Naive thymus-derived CD4-positive, alpha-beta T cell (primary cell): ENCODE measurements at regions not wholly inside any gene's neighbourhood (a gene's known extent, or its start where the extent isn't known, plus 50 kb on each side); places are given as distances from the start of the nearest gene placed in this dataset.

Experiments used
- ATAC-seq: fragments of 150-1000 bp; cut with Tn5 transposase; 2 replicates; pipeline ENCODE4 v1.10.0; 2021; ENCODE audit warnings: mild to moderate bottlenecking, moderate library complexity
- CTCF ChIA-PET: fragments of 350-600 bp; sonication (Branson Sonifier 250); formaldehyde crosslinking; loops from one replicate; lab custom pipeline; 2021; ENCODE audit warnings: antibody characterized with exemption; lab: Charles Lee
- POLR2A ChIA-PET: fragments of 350-600 bp; sonication (Branson Sonifier 250); formaldehyde crosslinking; loops from one replicate; lab custom pipeline; 2021; ENCODE audit warnings: antibody characterized with exemption, inconsistent platforms; lab: Charles Lee
- DNase-seq, 9 donors: peaks; one replicate each; pipeline versions ENCODE4 v3.0.0 to v3.0.0-alpha.2; 2020 to 2022; ENCODE audit warnings: mixed read lengths in 1 of 9
- H3K27ac ChIP-seq: one replicate; pipeline ENCODE4 v1.7.0; 2013; ENCODE audit warnings: mild to moderate bottlenecking, low read depth, low read length, moderate library complexity
- H3K27me3 ChIP-seq, 2 donors: one replicate each; pipeline ENCODE4 v1.7.0; 2013; ENCODE audit warnings: low read length in 2 of 2, mild to moderate bottlenecking in 2 of 2, moderate library complexity in 2 of 2; ENCODE audit not compliant: control insufficient read depth in 2 of 2, insufficient read depth in 2 of 2
- H3K36me3 ChIP-seq, 3 experiments: 1 replicate in 2 of 3; 2 replicates in 1 of 3; pipeline ENCODE4 v1.7.0; 2013; ENCODE audit warnings: low read length in 3 of 3, mild to moderate bottlenecking in 3 of 3, moderate library complexity in 1 of 3; ENCODE audit not compliant: insufficient read depth in 3 of 3, control insufficient read depth in 2 of 3
- H3K4me1 ChIP-seq, 2 donors: one replicate each; pipeline ENCODE4 v1.7.0; 2013; ENCODE audit warnings: low read length in 2 of 2, mild to moderate bottlenecking in 2 of 2, moderate library complexity in 1 of 2; ENCODE audit not compliant: control insufficient read depth in 2 of 2, insufficient read depth in 2 of 2
- H3K4me3 ChIP-seq: 2 replicates; pipeline ENCODE4 v1.7.0; 2013; ENCODE audit warnings: mild to moderate bottlenecking, low read length
- H3K9me3 ChIP-seq, 3 experiments: 1 replicate in 2 of 3; 2 replicates in 1 of 3; pipeline ENCODE4 v1.7.0; 2013; ENCODE audit warnings: low read length in 3 of 3; ENCODE audit not compliant: control insufficient read depth in 2 of 3
- H3K27ac Mint-ChIP-seq, 9 donors: one replicate each; pipeline ENCODE4 v1.8.0; 2020 to 2022; ENCODE audit warnings: mixed read lengths in 9 of 9, mild to moderate bottlenecking in 8 of 9, moderate library complexity in 5 of 9, inconsistent platforms in 2 of 9
- H3K27me3 Mint-ChIP-seq, 5 donors: one replicate each; pipeline ENCODE4 v1.8.0; 2021 to 2022; ENCODE audit warnings: mixed read lengths in 5 of 5, mild to moderate bottlenecking in 1 of 5
- H3K36me3 Mint-ChIP-seq, 5 donors: one replicate each; pipeline ENCODE4 v1.8.0; 2020 to 2022; ENCODE audit warnings: mixed read lengths in 5 of 5, mild to moderate bottlenecking in 3 of 5, inconsistent platforms in 1 of 5
- H3K4me1 Mint-ChIP-seq, 7 donors: one replicate each; pipeline ENCODE4 v1.8.0; 2020 to 2022; ENCODE audit warnings: mixed read lengths in 7 of 7, mild to moderate bottlenecking in 3 of 7, inconsistent platforms in 1 of 7
- H3K4me3 Mint-ChIP-seq, 10 donors: one replicate each; pipeline ENCODE4 v1.8.0; 2020 to 2022; ENCODE audit warnings: mild to moderate bottlenecking in 10 of 10, mixed read lengths in 10 of 10, moderate library complexity in 6 of 10, inconsistent platforms in 2 of 10
- H3K9me3 Mint-ChIP-seq, 11 donors: one replicate each; pipeline ENCODE4 v1.8.0; 2020 to 2022; ENCODE audit warnings: mixed read lengths in 11 of 11, mild to moderate bottlenecking in 4 of 11, inconsistent platforms in 1 of 11, moderate library complexity in 1 of 11
- intact Hi-C, 2 donors: fragments of 100-400 bp; cut with micrococcal nuclease; formaldehyde crosslinking; loops; one replicate each; pipeline ENCODE4 v1.15.1; 2023

DNA sequence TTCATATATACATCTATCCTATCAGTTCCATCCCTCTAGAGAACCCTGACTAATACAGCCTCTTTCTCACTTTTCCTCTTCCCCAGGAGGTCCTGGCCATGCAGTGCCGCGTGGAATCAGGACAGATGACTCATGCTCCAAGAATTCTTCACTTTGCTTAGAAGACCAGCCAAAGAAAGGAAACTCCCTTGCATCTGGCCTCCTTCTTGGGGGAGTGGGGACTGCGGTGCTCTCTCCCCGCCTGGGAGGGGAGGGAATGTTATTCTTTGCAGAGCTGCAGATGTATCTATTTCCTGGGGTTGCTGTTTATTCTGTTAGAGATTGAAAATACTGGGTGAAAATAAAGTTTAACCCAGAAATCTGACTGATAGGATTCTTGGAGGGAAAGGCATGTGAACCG, 111.5 kb upstream of the SH3BP4 start:
- Histone ChIP-seq H3K9me3 (no peaks in the 10 kb centered on the region), H3K36me3 (no peaks in the 10 kb centered on the region), H3K27me3 (no peaks in the 10 kb centered on the region), H3K4me1 (no peaks in the 10 kb centered on the region), H3K27ac (no peak overlapping the region), H3K4me3 (no peak overlapping the region)
- DNase-seq (no peak), ATAC-seq (no peak)
- POLR2A ChIA-PET = no interaction called here
- intact Hi-C loops = no loop called here
- no peak overlapping the region for H3K4me3 Mint-ChIP-seq
- H3K36me3 Mint-ChIP-seq = no peaks in the 10 kb centered on the region
- no peak overlapping the region for H3K27ac Mint-ChIP-seq
- peaks cover 0 to 22% (median 0%) of the 10 kb centered on the region in 5 donors for H3K27me3 Mint-ChIP-seq
- H3K9me3 Mint-ChIP-seq = no peaks in the 10 kb centered on the region
- CTCF ChIA-PET = no interaction called here
- no peaks in the 10 kb centered on the region for H3K4me1 Mint-ChIP-seq

DNA sequence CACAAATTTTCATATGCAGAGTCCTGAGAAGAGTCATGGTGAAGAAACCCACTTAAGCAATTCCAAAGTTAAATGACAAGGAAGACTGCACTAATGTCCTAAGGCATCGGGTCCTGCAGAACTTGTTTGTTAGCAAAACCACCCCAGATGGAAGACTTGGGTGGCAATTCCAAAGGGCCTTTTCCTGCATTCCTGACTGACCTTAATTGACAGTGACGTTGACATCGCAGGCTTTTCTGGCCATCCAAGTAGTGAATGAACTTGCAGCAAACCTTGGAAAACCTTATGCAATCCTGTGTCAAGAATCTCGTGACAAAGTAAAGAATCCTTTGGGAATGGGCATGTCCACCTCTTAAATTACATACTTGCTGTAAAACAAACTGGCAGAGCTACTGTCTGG, 112.5 kb upstream of the SH3BP4 start:
- no peak overlapping the region for H3K4me3 ChIP-seq
- ChIA-PET CTCF (no interaction called here), POLR2A (no interaction called here)
- intact Hi-C loops = no loop called here
- no peaks in the 10 kb centered on the region for H3K4me1 Mint-ChIP-seq
- H3K36me3 Mint-ChIP-seq = no peaks in the 10 kb centered on the region
- ATAC-seq (no peak), DNase-seq (no peak)
- no peaks in the 10 kb centered on the region for H3K4me1 ChIP-seq
- H3K27me3 ChIP-seq = no peaks in the 10 kb centered on the region
- no peaks in the 10 kb centered on the region for H3K9me3 Mint-ChIP-seq
- no peak overlapping the region for H3K27ac Mint-ChIP-seq
- H3K36me3 ChIP-seq = no peaks in the 10 kb centered on the region
- H3K4me3 Mint-ChIP-seq = no peak overlapping the region
- H3K27ac ChIP-seq = no peak overlapping the region
- H3K9me3 ChIP-seq = no peaks in the 10 kb centered on the region
- peaks cover 0 to 22% (median 0%) of the 10 kb centered on the region in 5 donors for H3K27me3 Mint-ChIP-seq

DNA sequence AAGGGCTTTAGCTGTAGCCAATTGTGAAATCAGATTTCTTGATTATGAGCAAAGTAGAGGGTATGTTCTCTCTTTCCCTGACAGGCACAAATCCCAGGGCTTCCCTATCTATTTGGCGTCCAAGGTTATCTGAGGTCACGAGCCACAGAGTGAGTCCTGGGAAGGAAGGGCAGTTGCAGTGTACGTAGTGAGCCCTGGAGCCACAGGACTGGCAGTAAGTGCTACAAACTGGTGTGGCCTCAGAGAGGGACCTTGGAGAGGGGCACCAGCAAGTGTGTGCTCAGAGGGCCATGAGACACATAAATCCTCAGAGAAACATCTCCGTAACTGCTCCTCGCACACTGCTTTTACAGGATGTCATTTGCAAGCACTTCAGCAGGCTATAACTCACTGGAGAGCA, 115.5 kb upstream of the SH3BP4 start:
- H3K36me3 Mint-ChIP-seq = no peaks in the 10 kb centered on the region
- Histone ChIP-seq H3K27ac (no peak overlapping the region), H3K36me3 (no peaks in the 10 kb centered on the region), H3K9me3 (no peaks in the 10 kb centered on the region), H3K4me1 (no peaks in the 10 kb centered on the region), H3K4me3 (no peak overlapping the region), H3K27me3 (no peaks in the 10 kb centered on the region)
- intact Hi-C loops = no loop called here
- peaks cover 0 to 18% (median 0%) of the 10 kb centered on the region in 5 donors for H3K27me3 Mint-ChIP-seq
- no peak overlapping the region for H3K27ac Mint-ChIP-seq
- ATAC-seq (no peak), DNase-seq (no peak)
- no peak overlapping the region for H3K4me3 Mint-ChIP-seq
- no peaks in the 10 kb centered on the region for H3K4me1 Mint-ChIP-seq
- H3K9me3 Mint-ChIP-seq = no peaks in the 10 kb centered on the region
- CTCF ChIA-PET = no interaction called here
- POLR2A ChIA-PET = no interaction called here

DNA sequence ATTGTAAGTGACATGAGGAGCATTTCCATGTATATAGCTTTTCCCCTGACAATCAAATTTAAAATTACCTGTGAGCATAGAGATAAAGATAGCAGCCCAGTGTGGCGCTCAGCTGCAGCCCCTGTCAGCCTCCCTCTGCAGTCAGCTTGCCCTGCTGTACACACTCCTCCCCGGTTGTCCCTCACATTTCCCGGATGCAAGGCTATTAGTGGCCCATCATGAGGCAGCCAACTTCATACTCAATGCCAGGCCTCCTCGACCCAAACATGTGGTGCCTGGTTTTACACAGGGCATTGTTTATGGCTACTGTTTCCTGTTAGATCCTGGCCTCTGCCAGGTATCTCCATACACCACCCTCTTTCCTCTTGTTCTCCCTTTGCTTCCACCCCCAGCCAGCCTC, 116.1 kb upstream of the SH3BP4 start:
- H3K27me3 Mint-ChIP-seq = peaks cover 0 to 18% (median 5%) of the 10 kb centered on the region in 5 donors
- ChIA-PET POLR2A (no interaction called here), CTCF (no interaction called here)
- H3K27ac Mint-ChIP-seq = no peak overlapping the region
- Histone ChIP-seq H3K9me3 (no peaks in the 10 kb centered on the region), H3K27ac (no peak overlapping the region), H3K27me3 (no peaks in the 10 kb centered on the region), H3K36me3 (no peaks in the 10 kb centered on the region), H3K4me1 (no peaks in the 10 kb centered on the region), H3K4me3 (no peak overlapping the region)
- ATAC-seq = no peak
- no peak overlapping the region for H3K4me3 Mint-ChIP-seq
- H3K4me1 Mint-ChIP-seq = no peaks in the 10 kb centered on the region
- no peaks in the 10 kb centered on the region for H3K36me3 Mint-ChIP-seq
- intact Hi-C loops = no loop called here
- peaks cover 0 to 3% (median 0%) of the 10 kb centered on the region in 11 donors for H3K9me3 Mint-ChIP-seq
- DNase-seq = no peak

DNA sequence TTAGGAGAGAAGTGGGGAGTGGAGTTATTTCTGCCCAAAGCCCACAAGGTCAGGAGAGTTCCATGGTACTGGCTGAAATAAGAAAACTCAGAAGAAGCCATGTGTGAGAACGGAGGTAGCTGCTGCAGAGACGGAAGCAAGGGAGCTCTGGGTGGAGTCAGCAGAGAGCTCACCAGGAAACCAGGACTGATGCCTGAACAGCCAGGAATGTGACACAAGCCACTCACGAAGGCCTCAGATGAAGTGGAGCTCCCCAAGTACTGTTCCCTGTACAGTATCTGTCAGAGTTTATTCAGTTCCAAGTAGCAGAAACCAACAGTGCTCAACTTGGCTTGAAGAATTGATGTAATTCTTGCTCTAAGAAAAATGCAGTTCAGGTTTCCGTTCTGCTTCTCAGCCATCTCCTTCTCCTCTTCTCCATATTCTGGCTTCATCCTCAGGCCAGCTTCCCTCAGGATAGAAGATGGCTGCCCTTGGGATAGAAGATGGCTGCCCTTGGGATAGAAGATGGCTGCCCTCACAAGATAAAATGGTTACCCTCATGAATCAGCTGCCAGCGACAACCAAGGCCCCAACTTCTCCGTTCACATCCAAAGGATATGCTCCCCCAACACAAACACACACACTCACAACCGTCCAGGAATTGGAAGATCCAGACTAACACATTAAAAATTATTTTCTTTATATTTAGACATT, 117.4 kb upstream of the SH3BP4 start:
- Mint-ChIP-seq H3K4me3 (no peak overlapping the region), H3K27ac (no peak overlapping the region), H3K36me3 (no peaks in the 10 kb centered on the region), H3K4me1 (no peaks in the 10 kb centered on the region), H3K9me3 (peaks cover 0 to 3% (median 0%) of the 10 kb centered on the region in 11 donors), H3K27me3 (peaks cover 0 to 15% (median 5%) of the 10 kb centered on the region in 5 donors)
- intact Hi-C loops = no loop called here
- no peak for DNase-seq
- no peak overlapping the region for H3K27ac ChIP-seq
- no peaks in the 10 kb centered on the region for H3K4me1 ChIP-seq
- no peaks in the 10 kb centered on the region for H3K36me3 ChIP-seq
- ChIA-PET CTCF (no interaction called here), POLR2A (no interaction called here)
- no peak overlapping the region for H3K4me3 ChIP-seq
- H3K9me3 ChIP-seq = no peaks in the 10 kb centered on the region
- H3K27me3 ChIP-seq = no peaks in the 10 kb centered on the region
- ATAC-seq = no peak

DNA sequence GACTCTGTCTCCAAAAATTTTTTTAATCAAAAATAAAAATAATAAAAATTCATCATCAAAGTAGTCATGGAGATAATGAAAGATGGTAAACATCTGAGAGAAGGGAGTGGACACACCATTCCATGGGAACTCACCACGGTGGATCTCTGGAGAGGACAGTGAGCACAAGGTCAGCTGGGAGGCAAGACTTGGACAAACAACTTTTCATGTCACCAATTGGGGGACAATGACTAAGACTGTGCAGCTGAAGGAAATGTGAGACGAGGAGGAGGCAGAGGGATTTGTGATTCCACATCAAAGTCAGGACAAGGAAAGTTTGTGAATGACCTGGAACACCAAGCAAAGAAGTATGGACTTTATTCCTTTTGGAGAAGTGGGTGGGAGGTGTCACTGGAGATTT, 121.0 kb upstream of the SH3BP4 start:
- no peaks in the 10 kb centered on the region for H3K27me3 ChIP-seq
- ATAC-seq = no peak
- DNase-seq = no peak
- H3K9me3 Mint-ChIP-seq = peaks cover 0 to 3% (median 0%) of the 10 kb centered on the region in 11 donors
- ChIA-PET CTCF (no interaction called here), POLR2A (no interaction called here)
- no peaks in the 10 kb centered on the region for H3K4me1 ChIP-seq
- H3K27ac Mint-ChIP-seq = no peak overlapping the region
- no peak overlapping the region for H3K4me3 Mint-ChIP-seq
- H3K9me3 ChIP-seq = no peaks in the 10 kb centered on the region
- no peak overlapping the region for H3K4me3 ChIP-seq
- H3K27me3 Mint-ChIP-seq = peaks cover 0 to 10% (median 4%) of the 10 kb centered on the region in 5 donors
- no peaks in the 10 kb centered on the region for H3K36me3 ChIP-seq
- H3K27ac ChIP-seq = no peak overlapping the region
- H3K4me1 Mint-ChIP-seq = no peaks in the 10 kb centered on the region
- no peaks in the 10 kb centered on the region for H3K36me3 Mint-ChIP-seq
- intact Hi-C loops = no loop called here

DNA sequence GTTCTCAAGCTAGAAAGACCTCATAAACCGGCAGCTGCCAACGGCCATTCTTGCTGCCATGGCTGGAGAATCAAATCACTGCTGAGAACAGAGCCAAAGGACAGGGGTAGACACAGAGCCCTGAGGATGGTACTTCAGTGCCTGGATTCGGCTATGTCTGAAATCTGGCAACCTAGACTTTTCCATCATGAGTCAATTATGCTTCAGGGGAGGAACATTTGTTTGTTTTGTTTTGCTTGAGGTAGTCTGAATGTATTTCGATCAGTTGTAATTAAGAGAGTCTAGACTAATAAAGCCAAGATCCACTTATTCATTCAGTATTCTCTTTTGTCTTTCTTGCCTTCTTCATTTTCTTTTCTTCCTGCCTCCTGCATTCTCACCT, 122.8 kb upstream of the SH3BP4 start:
- no peak overlapping the region for H3K4me3 Mint-ChIP-seq
- H3K36me3 Mint-ChIP-seq = no peaks in the 10 kb centered on the region
- no peak for ATAC-seq
- no peak overlapping the region for H3K27ac ChIP-seq
- no peaks in the 10 kb centered on the region for H3K4me1 ChIP-seq
- ChIA-PET POLR2A (interaction anchor here (0.7 kb wide), 1 partner anchor 9 kb away, joined by 3 read pairs; no protein-coding TSS in a partner anchor), CTCF (no interaction called here)
- H3K4me3 ChIP-seq = no peak overlapping the region
- peaks cover 0 to 10% (median 3%) of the 10 kb centered on the region in 5 donors for H3K27me3 Mint-ChIP-seq
- no peak overlapping the region for H3K27ac Mint-ChIP-seq
- H3K27me3 ChIP-seq = no peaks in the 10 kb centered on the region
- H3K36me3 ChIP-seq = no peaks in the 10 kb centered on the region
- intact Hi-C loops = no loop called here
- peaks cover 0 to 3% (median 0%) of the 10 kb centered on the region in 11 donors for H3K9me3 Mint-ChIP-seq
- no peak for DNase-seq
- no peaks in the 10 kb centered on the region for H3K9me3 ChIP-seq
- H3K4me1 Mint-ChIP-seq = no peaks in the 10 kb centered on the region
